ENCODE measurements at regions not wholly inside any gene's neighbourhood (a gene's known extent, or its start where the extent isn't known, plus 50 kb on each side); places are given as distances from the start of the nearest gene placed in this dataset.
"Not testable (repeated sequence)": the region's sequence is repeated elsewhere in the genome, so short reads cannot be mapped to it uniquely, and the experiment has no call there.

- not testable (repeated sequence) for DNase-seq (ENCODE audit: low read depth in 3 of 3)
These were observed 69.5 kb downstream of the NPIPA7 start for GRCh38 chr16:16448423-16448822.

- not testable (repeated sequence) for DNase-seq (ENCODE audit: low read depth in 3 of 3)
These were observed 70.8 kb downstream of the NPIPA7 start for GRCh38 chr16:16449712-16450237.

- DNase-seq (ENCODE audit: low read depth in 3 of 3): not testable (repeated sequence)
These were observed 72.9 kb downstream of the NPIPA7 start for GRCh38 chr16:16451721-16452410.

GRCh38 chr16:16458579-16458978, 79.6 kb downstream of the NPIPA7 start:
- not testable (repeated sequence) for DNase-seq (ENCODE audit: low read depth in 3 of 3)

GRCh38 chr16:16463792-16464191, 84.9 kb downstream of the NPIPA7 start:
- not testable (repeated sequence) for DNase-seq (ENCODE audit: low read depth in 3 of 3)

- DNase-seq (ENCODE audit: low read depth in 3 of 3): not testable (repeated sequence)
These were observed 110.0 kb downstream of the NPIPA7 start for GRCh38 chr16:16488919-16489318.

- DNase-seq (ENCODE audit: low read depth in 3 of 3): not testable (repeated sequence)
These were observed 110.5 kb downstream of the NPIPA7 start for GRCh38 chr16:16489466-16489865.

- not testable (repeated sequence) for DNase-seq (ENCODE audit: low read depth in 3 of 3)
These were observed 115.2 kb downstream of the NPIPA7 start for GRCh38 chr16:16494114-16494513.

- DNase-seq (ENCODE audit: low read depth in 3 of 3): not testable (repeated sequence)
These were observed 116.1 kb downstream of the NPIPA7 start for GRCh38 chr16:16494998-16495397.

GRCh38 chr16:16499875-16500274, 120.9 kb downstream of the NPIPA7 start:
- not testable (repeated sequence) for DNase-seq (ENCODE audit: low read depth in 3 of 3)

- not testable (repeated sequence) for DNase-seq (ENCODE audit: low read depth in 3 of 3)
These were observed 128.1 kb downstream of the NPIPA7 start for GRCh38 chr16:16507041-16507440.

- not testable (repeated sequence) for DNase-seq (ENCODE audit: low read depth in 3 of 3)
These were observed 129.4 kb downstream of the NPIPA7 start for GRCh38 chr16:16508344-16508743.

- not testable (repeated sequence) for DNase-seq (ENCODE audit: low read depth in 3 of 3)
These were observed 140.5 kb downstream of the NPIPA7 start for GRCh38 chr16:16519395-16519794.

- DNase-seq (ENCODE audit: low read depth in 3 of 3): not testable (repeated sequence)
These were observed 142.5 kb downstream of the NPIPA7 start for GRCh38 chr16:16521239-16522002.

- DNase-seq (ENCODE audit: low read depth in 3 of 3): not testable (repeated sequence)
These were observed 148.1 kb downstream of the NPIPA7 start for GRCh38 chr16:16526998-16527397.

GRCh38 chr16:16530744-16531143, 151.8 kb downstream of the NPIPA7 start:
- not testable (repeated sequence) for DNase-seq (ENCODE audit: low read depth in 3 of 3)

GRCh38 chr16:16535565-16535964, 156.6 kb downstream of the NPIPA7 start:
- DNase-seq (ENCODE audit: low read depth in 3 of 3): not testable (repeated sequence)

- not testable (repeated sequence) for DNase-seq (ENCODE audit: low read depth in 3 of 3)
These were observed 157.2 kb downstream of the NPIPA7 start for GRCh38 chr16:16536151-16536550.

GRCh38 chr16:16549710-16550109, 170.8 kb downstream of the NPIPA7 start:
- not testable (repeated sequence) for DNase-seq (ENCODE audit: low read depth in 3 of 3)

GRCh38 chr16:16550824-16551223, 171.9 kb downstream of the NPIPA7 start:
- DNase-seq (ENCODE audit: low read depth in 3 of 3): not testable (repeated sequence)

GRCh38 chr16:16552819-16553340, 173.9 kb downstream of the NPIPA7 start:
- DNase-seq (ENCODE audit: low read depth in 3 of 3): not testable (repeated sequence)

GRCh38 chr16:16559179-16559740, 180.3 kb downstream of the NPIPA7 start:
- DNase-seq (ENCODE audit: low read depth in 3 of 3): not testable (repeated sequence)
